ENCODE measurements at regions not wholly inside any gene's neighbourhood (a gene's known extent, or its start where the extent isn't known, plus 50 kb on each side); places are given as distances from the start of the nearest gene placed in this dataset.
"Not testable (repeated sequence)": the region's sequence is repeated elsewhere in the genome, so short reads cannot be mapped to it uniquely, and the experiment has no call there.

GRCh38 chr14:30468354-30468753, 90.6 kb upstream of the G2E3 start:
- TF ChIP-seq EZH2 (IDR thresholded peaks at IDR 0.05; ENCODE audit: borderline replicate concordance, low read depth, low read length, poor library complexity, severe bottlenecking) (no peak), CTCF (conservative IDR thresholded peaks at IDR 0.05; ENCODE audit: low read depth, low read length) (no peak)
- no peak for DNase-seq (ENCODE audit: low spot score)
- H3K27ac ChIP-seq (ENCODE audit: low read depth, low read length, poor library complexity, severe bottlenecking), result no peak overlapping the region
- no TSS peak for BruUV-seq (replicated peaks)
- no peak overlapping the region for H3K4me3 ChIP-seq (ENCODE audit: low read depth, low read length, poor library complexity, severe bottlenecking)
- ChIA-PET POLR2A (ENCODE audit: low non-redundant PET) (no interaction called here), CTCF (interaction anchor here (0.7 kb wide), 1 partner anchor 93 kb away, joined by 6 read pairs; no protein-coding TSS in a partner anchor)
- no peaks in the 10 kb centered on the region for H3K4me1 ChIP-seq (ENCODE audit: insufficient read depth, low read length, poor library complexity, severe bottlenecking)
- intact Hi-C loops (cut with micrococcal nuclease; ENCODE audit: unreplicated experiment), result no loop called here
- H3K27me3 ChIP-seq (replicated peaks; ENCODE audit: insufficient read depth, low read depth, low read length, poor library complexity), result peaks cover 28% of the 10 kb centered on the region
- no peaks in the 10 kb centered on the region for H3K9me3 ChIP-seq (ENCODE audit: low read depth, low read length, poor library complexity, severe bottlenecking)
- H3K36me3 ChIP-seq (ENCODE audit: insufficient read depth, low read length, poor library complexity, severe bottlenecking), result no peaks in the 10 kb centered on the region

GRCh38 chr14:30471980-30472379, 87.0 kb upstream of the G2E3 start:
- peaks cover 12% of the 10 kb centered on the region for H3K27me3 ChIP-seq (replicated peaks; ENCODE audit: insufficient read depth, low read depth, low read length, poor library complexity)
- TF ChIP-seq CTCF (conservative IDR thresholded peaks at IDR 0.05; ENCODE audit: low read depth, low read length) (no peak), EZH2 (IDR thresholded peaks at IDR 0.05; ENCODE audit: borderline replicate concordance, low read depth, low read length, poor library complexity, severe bottlenecking) (no peak)
- no TSS peak for BruUV-seq (replicated peaks)
- no peaks in the 10 kb centered on the region for H3K4me1 ChIP-seq (ENCODE audit: insufficient read depth, low read length, poor library complexity, severe bottlenecking)
- DNase-seq (ENCODE audit: low spot score), result no peak
- H3K36me3 ChIP-seq (ENCODE audit: insufficient read depth, low read length, poor library complexity, severe bottlenecking), result no peaks in the 10 kb centered on the region
- H3K4me3 ChIP-seq (ENCODE audit: low read depth, low read length, poor library complexity, severe bottlenecking), result no peak overlapping the region
- ChIA-PET CTCF (no interaction called here), POLR2A (ENCODE audit: low non-redundant PET) (no interaction called here)
- intact Hi-C loops (cut with micrococcal nuclease; ENCODE audit: unreplicated experiment), result no loop called here
- H3K27ac ChIP-seq (ENCODE audit: low read depth, low read length, poor library complexity, severe bottlenecking), result no peak overlapping the region
- H3K9me3 ChIP-seq (ENCODE audit: low read depth, low read length, poor library complexity, severe bottlenecking), result no peaks in the 10 kb centered on the region

GRCh38 chr14:30473846-30474696, 84.9 kb upstream of the G2E3 start:
- CTCF ChIA-PET; DNase-seq (ENCODE audit: low spot score); H3K27ac ChIP-seq (ENCODE audit: low read depth, low read length, poor library complexity, severe bottlenecking); intact Hi-C loops (cut with micrococcal nuclease; ENCODE audit: unreplicated experiment); BruUV-seq (replicated peaks); H3K27me3 ChIP-seq (replicated peaks; ENCODE audit: insufficient read depth, low read depth, low read length, poor library complexity); H3K36me3 ChIP-seq (ENCODE audit: insufficient read depth, low read length, poor library complexity, severe bottlenecking); H3K9me3 ChIP-seq (ENCODE audit: low read depth, low read length, poor library complexity, severe bottlenecking); POLR2A ChIA-PET (ENCODE audit: low non-redundant PET); H3K4me3 ChIP-seq (ENCODE audit: low read depth, low read length, poor library complexity, severe bottlenecking); H3K4me1 ChIP-seq (ENCODE audit: insufficient read depth, low read length, poor library complexity, severe bottlenecking): not testable (repeated sequence)

GRCh38 chr14:30482276-30482675, 76.7 kb upstream of the G2E3 start:
- Histone ChIP-seq H3K4me1 (ENCODE audit: insufficient read depth, low read length, poor library complexity, severe bottlenecking) (no peaks in the 10 kb centered on the region), H3K27me3 (replicated peaks; ENCODE audit: insufficient read depth, low read depth, low read length, poor library complexity) (peaks cover 35% of the 10 kb centered on the region), H3K27ac (ENCODE audit: low read depth, low read length, poor library complexity, severe bottlenecking) (no peak overlapping the region), H3K4me3 (ENCODE audit: low read depth, low read length, poor library complexity, severe bottlenecking) (no peak overlapping the region), H3K36me3 (ENCODE audit: insufficient read depth, low read length, poor library complexity, severe bottlenecking) (no peaks in the 10 kb centered on the region), H3K9me3 (ENCODE audit: low read depth, low read length, poor library complexity, severe bottlenecking) (no peaks in the 10 kb centered on the region)
- intact Hi-C loops (cut with micrococcal nuclease; ENCODE audit: unreplicated experiment), result no loop called here
- TF ChIP-seq CTCF (conservative IDR thresholded peaks at IDR 0.05; ENCODE audit: low read depth, low read length), result no peak
- no peak for TF ChIP-seq EZH2 (IDR thresholded peaks at IDR 0.05; ENCODE audit: borderline replicate concordance, low read depth, low read length, poor library complexity, severe bottlenecking)
- CTCF ChIA-PET, result no interaction called here
- no peak for DNase-seq (ENCODE audit: low spot score)
- BruUV-seq (replicated peaks), result no TSS peak
- POLR2A ChIA-PET (ENCODE audit: low non-redundant PET), result no interaction called here
